B cell (primary cell): ENCODE measurements at regions not wholly inside any gene's neighbourhood (a gene's known extent, or its start where the extent isn't known, plus 50 kb on each side); places are given as distances from the start of the nearest gene placed in this dataset.

ENCODE experiments used
- ATAC-seq: fragments of 200-7000 bp; cut with Tn5 transposase; one replicate; pipeline ENCODE4 v1.10.0; 2021; ENCODE audit warnings: low read depth, mild to moderate bottlenecking, moderate number of reproducible peaks, moderate library complexity
- CTCF ChIA-PET: fragments of 350-600 bp; sonication (Branson Sonifier 250); formaldehyde crosslinking; loops from one replicate; lab custom pipeline; 2021; ENCODE audit warnings: antibody characterized with exemption, inconsistent platforms; lab: Charles Lee
- POLR2A ChIA-PET: fragments of 350-600 bp; sonication (Branson Sonifier 250); formaldehyde crosslinking; loops from one replicate; lab custom pipeline; 2021; ENCODE audit warnings: antibody characterized with exemption; lab: Charles Lee
- DNase-seq: peaks from one replicate; pipeline ENCODE4 v3.0.0; 2013
- H2AFZ ChIP-seq: 2 replicates; pipeline ENCODE4 v1.6.1; 2012; ENCODE audit warnings: mild to moderate bottlenecking, low read depth, low read length; ENCODE audit not compliant: insufficient read depth, poor library complexity, severe bottlenecking
- H3K27ac ChIP-seq, 2 donors: 1 replicate in 1 of 2; 2 replicates in 1 of 2; pipeline ENCODE4 v1.5.1; 2012 to 2013; ENCODE audit warnings: low read length in 2 of 2, mild to moderate bottlenecking in 2 of 2, moderate library complexity in 1 of 2
- H3K27me3 ChIP-seq, 4 experiments: fragments of 200-600 bp in 1 of 4; sonication (generic) in 1 of 4; replicated peaks in 1 of 4; 1 replicate in 2 of 4; 2 replicates in 2 of 4; pipeline versions ENCODE4 v1.6.1 to v1.7.0; 2013 to 2016; ENCODE audit warnings: low read length in 3 of 4, mild to moderate bottlenecking in 2 of 4, mixed read lengths in 1 of 4, moderate library complexity in 1 of 4; ENCODE audit not compliant: insufficient read depth in 4 of 4, control insufficient read depth in 3 of 4; ENCODE audit errors: control extremely low read depth in 1 of 4
- H3K36me3 ChIP-seq, 2 experiments: replicated peaks in 1 of 2; 1 replicate in 1 of 2; 2 replicates in 1 of 2; pipeline versions ENCODE4 v1.6.1 to v1.7.1; 2013; ENCODE audit warnings: low read length in 1 of 2; ENCODE audit not compliant: insufficient read depth in 2 of 2, control insufficient read depth in 1 of 2; ENCODE audit errors: control extremely low read depth in 1 of 2, extremely low read depth in 1 of 2
- H3K4me1 ChIP-seq, 2 donors: fragments of 200-600 bp in 1 of 2; sonication (generic) in 1 of 2; 1 replicate in 1 of 2; 2 replicates in 1 of 2; pipeline versions ENCODE4 v1.5.1 to v1.6.1; 2013 to 2017; ENCODE audit warnings: low read length in 2 of 2; ENCODE audit not compliant: control insufficient read depth in 2 of 2, insufficient read depth in 2 of 2
- H3K4me2 ChIP-seq: replicated peaks from 2 replicates; pipeline ENCODE3; 2012; ENCODE audit warnings: mild to moderate bottlenecking, low read depth, low read length; ENCODE audit not compliant: poor library complexity, severe bottlenecking
- H3K4me3 ChIP-seq, 5 experiments: fragments of 200-600 bp in 1 of 5; sonication (generic) in 1 of 5; 1 replicate in 3 of 5; 2 replicates in 2 of 5; pipeline versions ENCODE4 v1.5.1 to v1.7.0; 2011 to 2016; ENCODE audit warnings: low read length in 4 of 5, mild to moderate bottlenecking in 4 of 5, low read depth in 2 of 5, control low read depth in 1 of 5, moderate library complexity in 1 of 5; ENCODE audit not compliant: insufficient read depth in 1 of 5; ENCODE audit errors: control extremely low read depth in 1 of 5, extremely low read depth in 1 of 5
- H3K79me2 ChIP-seq: fragments of 200-600 bp; sonication (generic); one replicate; pipeline ENCODE4 v1.6.0; 2016; ENCODE audit warnings: low read length; ENCODE audit not compliant: control insufficient read depth, insufficient read depth
- H3K9ac ChIP-seq: fragments of 200-600 bp; sonication (generic); 2 replicates; pipeline ENCODE4 v1.6.1; 2017; ENCODE audit warnings: mild to moderate bottlenecking, low read length, moderate library complexity
- H3K9me3 ChIP-seq, 3 donors: one replicate each; pipeline versions ENCODE4 v1.6.1 to v1.7.1; 2013; ENCODE audit warnings: low read length in 2 of 3; ENCODE audit not compliant: control insufficient read depth in 2 of 3, insufficient read depth in 1 of 3; ENCODE audit errors: control extremely low read depth in 1 of 3
- H4K20me1 ChIP-seq: 2 replicates; pipeline ENCODE4 v1.6.0; 2012; ENCODE audit warnings: mild to moderate bottlenecking, low read length; ENCODE audit not compliant: insufficient read depth, control insufficient read depth, poor library complexity, severe bottlenecking
- H3K27ac Mint-ChIP-seq: one replicate; pipeline ENCODE4 v1.8.0; 2021; ENCODE audit warnings: mixed read lengths
- H3K27me3 Mint-ChIP-seq: one replicate; pipeline ENCODE4 v1.8.0; 2021; ENCODE audit warnings: mixed read lengths
- H3K4me1 Mint-ChIP-seq: one replicate; pipeline ENCODE4 v1.8.0; 2021; ENCODE audit warnings: mixed read lengths
- H3K4me3 Mint-ChIP-seq: one replicate; pipeline ENCODE4 v1.8.0; 2021; ENCODE audit warnings: mixed read lengths
- H3K9me3 Mint-ChIP-seq: one replicate; pipeline ENCODE4 v1.8.0; 2022; ENCODE audit warnings: mixed read lengths; ENCODE audit not compliant: insufficient read depth
- EZH2 ChIP-seq: IDR thresholded peaks from 2 replicates; pipeline ENCODE4 v1.6.1; 2012; ENCODE audit warnings: borderline replicate concordance, low read depth, mild to moderate bottlenecking, moderate library complexity, low read length; ENCODE audit not compliant: insufficient read depth, poor library complexity, severe bottlenecking
- WGBS: methylation state at CpG from one replicate; pipeline ENCODE4 v1.1.5; 2013; ENCODE audit warnings: missing lambda C conversion rate; ENCODE audit not compliant: insufficient coverage; 5-methylcytosine and 5-hydroxymethylcytosine counted together
- intact Hi-C: fragments of 100-400 bp; cut with micrococcal nuclease; formaldehyde crosslinking; loops from one replicate; pipeline ENCODE4 v1.10.0; 2022
- TF ChIP-seq, protein P1 (sequence below): fragments of 200-600 bp; IDR thresholded peaks from one replicate; pipeline ENCODE4 v1.8.0; 2022; ENCODE audit warnings: antibody characterized with exemption, mild to moderate bottlenecking

DNA sequence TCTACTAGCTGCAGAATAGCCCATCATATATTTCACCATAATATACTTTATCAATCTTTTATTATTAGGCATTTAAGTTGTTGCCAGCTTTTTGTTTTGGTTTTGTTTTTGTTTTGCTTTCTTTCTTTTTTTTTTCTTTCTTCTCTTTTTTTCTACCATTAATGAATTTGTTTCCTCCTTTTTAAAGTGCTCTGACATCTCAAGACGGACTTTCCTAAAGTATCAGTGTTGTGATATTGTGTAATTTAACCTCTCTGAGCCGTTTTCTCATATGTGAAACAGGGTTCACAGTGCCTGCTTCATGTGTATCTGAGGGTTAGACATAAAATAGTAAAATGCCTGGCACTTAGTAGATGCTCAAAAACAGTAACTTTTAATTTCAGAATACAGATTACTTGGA, 109.5 kb upstream of the IL12A start:
- Histone ChIP-seq H3K4me1 (no peaks in the 10 kb centered on the region), H4K20me1 (no peaks in the 10 kb centered on the region), H3K79me2 (no peaks in the 10 kb centered on the region), H3K36me3 (no peaks in the 10 kb centered on the region), H3K4me3 (no peak overlapping the region), H3K27ac (no peak overlapping the region), H3K4me2 (no peak overlapping the region), H3K27me3 (no peaks in the 10 kb centered on the region), H2AFZ (no peak overlapping the region), H3K9ac (no peak overlapping the region), H3K9me3 (no peaks in the 10 kb centered on the region)
- Mint-ChIP-seq H3K9me3 (no peaks in the 10 kb centered on the region), H3K27me3 (peaks cover 12% of the 10 kb centered on the region), H3K27ac (no peak overlapping the region), H3K4me3 (no peak overlapping the region), H3K4me1 (no peaks in the 10 kb centered on the region)
- TF ChIP-seq EZH2 = no peak
- TF ChIP-seq, protein P1, sequence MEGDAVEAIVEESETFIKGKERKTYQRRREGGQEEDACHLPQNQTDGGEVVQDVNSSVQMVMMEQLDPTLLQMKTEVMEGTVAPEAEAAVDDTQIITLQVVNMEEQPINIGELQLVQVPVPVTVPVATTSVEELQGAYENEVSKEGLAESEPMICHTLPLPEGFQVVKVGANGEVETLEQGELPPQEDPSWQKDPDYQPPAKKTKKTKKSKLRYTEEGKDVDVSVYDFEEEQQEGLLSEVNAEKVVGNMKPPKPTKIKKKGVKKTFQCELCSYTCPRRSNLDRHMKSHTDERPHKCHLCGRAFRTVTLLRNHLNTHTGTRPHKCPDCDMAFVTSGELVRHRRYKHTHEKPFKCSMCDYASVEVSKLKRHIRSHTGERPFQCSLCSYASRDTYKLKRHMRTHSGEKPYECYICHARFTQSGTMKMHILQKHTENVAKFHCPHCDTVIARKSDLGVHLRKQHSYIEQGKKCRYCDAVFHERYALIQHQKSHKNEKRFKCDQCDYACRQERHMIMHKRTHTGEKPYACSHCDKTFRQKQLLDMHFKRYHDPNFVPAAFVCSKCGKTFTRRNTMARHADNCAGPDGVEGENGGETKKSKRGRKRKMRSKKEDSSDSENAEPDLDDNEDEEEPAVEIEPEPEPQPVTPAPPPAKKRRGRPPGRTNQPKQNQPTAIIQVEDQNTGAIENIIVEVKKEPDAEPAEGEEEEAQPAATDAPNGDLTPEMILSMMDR = no peak
- DNase-seq = no peak
- WGBS = no CpG with 5 or more reads among the region's 2 CpGs
- no peak for ATAC-seq
- ChIA-PET CTCF (interaction anchor here (0.7 to 1.4 kb wide), 2 partner anchors 43 to 125 kb away, joined by 3 to 5 read pairs; no protein-coding TSS in a partner anchor), POLR2A (no interaction called here)
- intact Hi-C loops = no loop called here

- POLR2A ChIA-PET = no interaction called here
- CTCF ChIA-PET = interaction anchor here (0.5 to 1.4 kb wide), 2 partner anchors 65 to 124 kb away, joined by 3 to 5 read pairs; no protein-coding TSS in a partner anchor
- DNase-seq = no peak
- Histone ChIP-seq H3K4me1 (no peaks in the 10 kb centered on the region), H3K4me3 (no peak overlapping the region), H4K20me1 (no peaks in the 10 kb centered on the region), H3K9me3 (no peaks in the 10 kb centered on the region), H3K36me3 (no peaks in the 10 kb centered on the region), H3K27me3 (no peaks in the 10 kb centered on the region), H3K27ac (no peak overlapping the region), H2AFZ (no peak overlapping the region), H3K79me2 (no peaks in the 10 kb centered on the region), H3K9ac (no peak overlapping the region), H3K4me2 (no peak overlapping the region)
- H3K27me3 Mint-ChIP-seq = peaks cover 12% of the 10 kb centered on the region
- WGBS = 90% methylated on average over 5 of the region's 6 CpGs
- no peaks in the 10 kb centered on the region for H3K9me3 Mint-ChIP-seq
- H3K27ac Mint-ChIP-seq = no peak overlapping the region
- TF ChIP-seq, protein P1 = no peak
- TF ChIP-seq EZH2 = no peak
- no peak for ATAC-seq
- intact Hi-C loops = no loop called here
- no peaks in the 10 kb centered on the region for H3K4me1 Mint-ChIP-seq
- H3K4me3 Mint-ChIP-seq = no peak overlapping the region
These were observed 109.0 kb upstream of the IL12A start for GRCh38 chr3:159879598-159879997.
